HG02840 (cell line): ENCODE measurements at regions not wholly inside any gene's neighbourhood (a gene's known extent, or its start where the extent isn't known, plus 50 kb on each side); places are given as distances from the start of the nearest gene placed in this dataset.
"Not testable (repeated sequence)": the region's sequence is repeated elsewhere in the genome, so short reads cannot be mapped to it uniquely, and the experiment has no call there.

ENCODE experiments used
- ATAC-seq: cut with Tn5 transposase; IDR thresholded peaks from one replicate; pipeline ENCODE4 v1.9.1; 2021; ENCODE audit warnings: mild to moderate bottlenecking, moderate library complexity, moderate number of reproducible peaks; ENCODE audit not compliant: unreplicated experiment, low FRiP score

DNA sequence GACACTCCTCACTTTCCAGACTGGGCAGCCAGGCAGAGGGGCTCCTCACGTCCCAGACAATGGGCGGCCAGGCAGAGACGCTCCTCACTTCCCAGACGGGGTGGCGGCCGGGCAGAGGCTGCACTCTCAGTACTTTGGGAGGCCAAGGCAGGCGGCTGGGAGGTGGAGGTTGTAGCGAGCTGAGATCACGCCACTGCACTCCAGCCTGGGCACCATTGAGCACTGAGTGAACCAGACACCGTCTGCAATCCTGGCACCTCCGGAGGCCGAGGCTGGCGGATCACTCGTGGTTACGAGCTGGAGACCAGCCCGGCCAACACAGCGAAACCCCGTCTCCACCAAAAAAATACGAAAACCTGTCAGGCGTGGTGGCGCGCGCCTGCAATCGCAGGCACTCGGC lies 134.1 kb upstream of the BOD1L1 start:
- not testable (repeated sequence) for ATAC-seq

DNA sequence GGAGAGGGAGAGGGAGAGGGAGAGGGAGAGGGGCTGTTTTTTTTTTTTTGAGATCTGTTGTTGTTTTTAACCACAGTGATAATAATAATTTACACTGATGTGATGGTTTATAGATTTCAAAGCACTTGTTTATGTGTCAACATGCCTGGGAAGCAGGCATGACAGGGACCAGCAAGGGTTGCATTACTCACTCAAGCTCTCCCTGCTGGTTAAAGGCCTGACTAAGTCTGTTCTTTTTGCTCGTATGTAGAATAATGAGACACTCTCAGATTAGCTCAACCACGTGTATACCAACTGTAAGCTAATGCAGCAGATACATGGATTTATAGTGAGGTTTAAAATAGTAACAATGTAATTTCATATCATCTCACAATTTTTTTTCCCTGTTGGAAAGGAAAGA lies 134.6 kb upstream of the BOD1L1 start:
- no peak for ATAC-seq

GRCh38 chr4:13763707-13764106 lies 136.2 kb upstream of the BOD1L1 start:
- no peak for ATAC-seq

- ATAC-seq, result no peak
Measured at GRCh38 chr4:13765539-13765938, 138.0 kb upstream of the BOD1L1 start.

DNA sequence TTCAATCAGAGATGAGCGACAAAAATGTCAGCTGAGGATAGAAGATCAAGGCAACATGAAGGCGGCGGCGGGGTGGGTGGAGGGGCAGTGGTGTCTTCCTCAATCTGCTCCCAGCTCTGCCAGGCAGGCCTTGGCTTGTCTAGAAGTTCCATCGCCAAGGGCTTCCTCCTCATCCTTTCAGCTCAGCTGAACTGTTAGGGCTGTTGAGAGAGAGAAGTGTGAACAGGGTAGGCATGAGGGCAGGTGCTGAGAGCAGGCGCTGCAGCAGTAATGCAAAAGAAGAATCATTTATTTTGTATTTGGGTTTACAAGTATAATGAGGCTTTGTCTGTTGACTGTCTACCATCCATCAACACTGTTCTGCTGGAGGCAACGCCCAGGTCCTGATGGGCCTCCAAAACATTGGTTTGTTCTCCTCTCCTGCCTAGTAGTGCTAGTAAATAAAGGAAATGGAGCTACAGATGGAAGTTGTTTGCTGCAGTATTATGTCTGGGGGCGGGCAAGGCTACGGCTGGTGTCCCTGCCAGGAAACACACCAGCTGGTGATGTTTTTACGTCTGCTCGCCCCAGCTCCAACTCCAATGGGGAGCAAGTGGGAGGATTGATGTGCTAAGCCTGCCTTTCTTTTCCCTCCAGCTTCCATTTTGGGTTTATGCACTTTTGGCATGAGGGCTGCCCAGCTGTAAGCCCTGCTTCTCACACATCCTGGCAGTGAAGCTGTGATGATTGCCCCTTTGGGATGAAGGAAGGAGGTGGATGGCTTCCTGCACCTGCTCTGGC lies 139.4 kb upstream of the BOD1L1 start:
- no peak for ATAC-seq

DNA sequence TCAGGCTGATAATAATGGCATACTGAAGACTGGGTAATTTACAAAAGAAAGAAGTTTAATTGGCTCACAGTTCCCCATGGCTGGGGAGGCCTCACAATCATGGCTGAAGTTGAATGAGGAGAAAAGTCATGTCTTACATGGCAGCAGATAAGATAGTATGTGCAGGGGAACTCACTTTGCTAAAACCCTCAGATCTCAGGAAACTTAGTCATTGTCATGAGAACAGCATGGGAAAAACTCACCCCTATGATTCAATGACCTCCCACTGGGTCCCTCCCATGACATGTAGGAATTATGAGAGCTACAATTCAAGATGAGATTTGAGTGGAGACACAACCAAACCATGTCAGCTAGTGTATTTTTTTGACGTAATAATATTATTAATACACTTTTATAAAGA lies 149.8 kb upstream of the BOD1L1 start:
- ATAC-seq, result no peak

DNA sequence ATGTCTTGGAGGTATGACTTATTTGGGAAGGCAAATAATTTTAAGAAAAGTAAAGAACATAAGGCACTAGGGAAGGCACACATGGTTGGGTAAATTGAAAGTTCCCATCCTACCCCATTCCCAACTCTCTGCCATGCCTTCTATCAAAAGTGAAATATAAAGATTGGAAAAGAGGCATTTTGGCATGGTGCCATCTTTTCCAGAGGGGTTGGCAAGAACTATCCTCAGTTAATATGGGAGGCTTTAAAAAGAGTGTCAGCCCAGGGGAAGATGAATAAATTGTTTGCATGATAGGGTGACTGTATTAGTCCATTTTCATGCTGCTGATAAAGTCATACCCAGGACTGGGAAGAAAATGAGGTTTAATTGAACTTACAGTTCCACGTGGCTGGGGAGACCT lies 150.8 kb upstream of the BOD1L1 start:
- ATAC-seq, result no peak

DNA sequence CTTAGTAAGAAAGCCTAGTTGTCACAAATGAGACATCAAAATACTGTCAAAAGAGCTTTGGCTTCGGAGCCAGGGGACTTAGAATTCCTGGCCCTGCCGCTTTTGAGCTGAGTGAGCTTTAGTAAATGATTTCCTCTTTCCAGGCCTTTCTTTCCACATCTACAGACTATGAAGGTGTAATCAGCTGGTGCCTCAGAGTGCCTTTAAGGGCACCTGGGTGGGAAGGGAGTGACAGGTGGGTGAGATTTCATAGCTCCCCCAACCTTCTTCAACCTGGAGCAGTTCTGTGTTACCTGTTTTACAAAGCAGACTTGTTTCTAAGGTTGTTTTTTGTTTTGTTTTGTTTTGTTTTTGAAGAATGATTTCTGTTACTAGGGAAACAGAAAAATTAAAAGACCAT lies 154.7 kb upstream of the BOD1L1 start:
- no peak for ATAC-seq

GRCh38 chr4:13783800-13784411 lies 156.4 kb upstream of the BOD1L1 start:
- no peak for ATAC-seq

GRCh38 chr4:13793020-13793710 lies 165.6 kb upstream of the BOD1L1 start:
- no peak for ATAC-seq

- no peak for ATAC-seq
Measured at GRCh38 chr4:13794819-13795565, 167.5 kb upstream of the BOD1L1 start.

DNA sequence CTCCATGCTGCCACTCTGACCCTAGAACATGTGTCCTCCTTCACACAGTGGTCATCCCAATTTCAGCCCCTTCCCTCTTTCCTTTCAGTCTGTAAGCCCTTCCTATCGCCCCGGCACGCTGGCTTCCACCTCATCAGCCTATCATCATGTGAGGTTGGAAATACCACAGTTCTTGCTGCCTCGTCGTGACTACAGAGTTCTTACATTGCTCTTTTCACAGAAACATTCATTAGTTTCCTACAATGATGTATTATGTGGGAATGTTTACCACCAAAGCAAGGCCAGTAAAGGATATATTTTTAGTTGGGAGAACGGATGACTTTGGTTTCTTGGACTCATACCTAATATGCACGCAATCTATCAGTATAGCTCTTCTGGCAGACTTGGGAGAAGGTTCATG lies 169.5 kb upstream of the BOD1L1 start:
- ATAC-seq, result no peak

DNA sequence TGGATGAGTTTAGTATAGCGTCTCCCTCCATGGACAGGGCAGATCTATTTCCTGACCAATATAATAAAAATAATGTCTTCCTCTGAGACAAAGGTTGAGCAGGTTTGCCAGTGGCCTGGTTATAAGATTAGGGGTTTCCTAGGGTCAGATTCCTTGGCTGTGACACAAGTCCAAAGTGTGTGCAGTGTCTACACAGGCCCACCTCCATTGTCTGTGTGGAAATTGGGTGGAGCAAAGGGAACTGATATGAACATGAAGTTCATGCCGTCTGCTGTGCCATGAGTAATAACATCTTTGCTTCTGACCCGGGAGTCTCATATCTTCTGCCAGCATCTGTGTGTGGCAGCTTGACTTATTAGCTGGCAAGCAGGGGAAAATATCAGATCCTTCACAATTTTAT lies 187.7 kb upstream of the BOD1L1 start:
- no peak for ATAC-seq

- no peak for ATAC-seq
Measured at GRCh38 chr4:13816472-13816871, 188.9 kb upstream of the BOD1L1 start.

GRCh38 chr4:13821522-13821921 lies 194.0 kb upstream of the BOD1L1 start:
- ATAC-seq, result no peak

GRCh38 chr4:13825822-13826221 lies 198.3 kb upstream of the BOD1L1 start:
- ATAC-seq, result not testable (repeated sequence)

DNA sequence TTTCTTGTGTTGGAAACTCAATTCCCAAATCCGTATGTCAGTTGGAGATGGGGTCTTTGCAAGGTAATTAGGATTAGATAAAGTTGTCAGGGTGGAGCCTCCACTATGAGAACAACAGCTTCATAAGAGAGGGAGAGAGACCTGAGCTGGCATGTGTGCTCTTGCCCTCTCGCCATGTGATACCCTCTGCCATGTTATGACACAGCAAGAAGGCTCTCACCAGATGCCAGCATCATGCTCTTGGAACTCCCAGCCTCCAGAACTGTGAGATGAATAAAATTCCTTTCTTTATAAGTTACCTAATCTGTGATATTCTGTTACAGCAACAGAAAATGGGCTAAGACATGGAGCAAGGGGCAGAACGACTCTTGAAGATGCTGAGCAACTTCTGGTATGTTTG lies 201.9 kb upstream of the BOD1L1 start:
- ATAC-seq, result no peak

- no peak for ATAC-seq
Measured at GRCh38 chr4:13830449-13830848, 202.9 kb upstream of the BOD1L1 start.

- no peak for ATAC-seq
Measured at GRCh38 chr4:13833171-13833804, 205.8 kb upstream of the BOD1L1 start.
